IMR-90 (cell line): ENCODE measurements at regions not wholly inside any gene's neighbourhood (a gene's known extent, or its start where the extent isn't known, plus 50 kb on each side); places are given as distances from the start of the nearest gene placed in this dataset.

Experiments used
- ATAC-seq: fragments of 200-7000 bp; cut with Tn5 transposase; 2 replicates; pipeline ENCODE4 v1.9.1; 2020; ENCODE audit warnings: low read depth, mild to moderate bottlenecking, moderate library complexity
- BruUV-seq: library from RNA; stranded (reverse); fragments of 400-500 nt; replicated peaks from 2 replicates; lab custom pipeline; 2021; lab: Mats Ljungman, UMichigan
- CTCF ChIA-PET: fragments of 300-600 bp; formaldehyde crosslinking; extraction: SDS; loops from one replicate; lab custom pipeline; 2021; ENCODE audit warnings: antibody characterized with exemption; lab: Yijun Ruan, JAX
- POLR2A ChIA-PET: fragments of 300-600 bp; sonication (Branson Sonifier 250); formaldehyde crosslinking; loops from one replicate; lab custom pipeline; 2022; ENCODE audit warnings: antibody characterized with exemption; ENCODE audit not compliant: unreplicated experiment; lab: Charles Lee
- DNase-seq: peaks from one replicate; pipeline ENCODE4 v3.0.0; 2013
- H2AFZ ChIP-seq: replicated peaks from 2 replicates; pipeline ENCODE3; 2013; ENCODE audit warnings: low read length, mild to moderate bottlenecking; ENCODE audit not compliant: poor library complexity
- H2AK5ac ChIP-seq: 2 replicates; pipeline ENCODE4 v1.6.1; 2013; ENCODE audit warnings: low read depth, low read length, inconsistent platforms
- H2AK9ac ChIP-seq: replicated peaks from 2 replicates; pipeline ENCODE3; 2013; ENCODE audit warnings: mild to moderate bottlenecking, low read depth, low read length, moderate library complexity; ENCODE audit not compliant: poor library complexity
- H2BK120ac ChIP-seq: 2 replicates; pipeline ENCODE4 v1.6.1; 2013; ENCODE audit warnings: low read depth, low read length, inconsistent platforms
- H2BK15ac ChIP-seq: 3 replicates; pipeline ENCODE4 v1.6.1; 2013; ENCODE audit warnings: low read depth, low read length, inconsistent platforms
- H2BK20ac ChIP-seq: 2 replicates; pipeline ENCODE4 v1.6.1; 2013; ENCODE audit warnings: low read depth, mild to moderate bottlenecking, inconsistent platforms, low read length, moderate library complexity
- H2BK5ac ChIP-seq: 2 replicates; pipeline ENCODE4 v1.6.1; 2013; ENCODE audit warnings: mild to moderate bottlenecking, low read depth, low read length, inconsistent platforms; ENCODE audit not compliant: poor library complexity, severe bottlenecking
- H3K14ac ChIP-seq: replicated peaks from 2 replicates; pipeline ENCODE4 v1.6.1; 2013; ENCODE audit warnings: low read depth, low read length, inconsistent platforms
- H3K18ac ChIP-seq: 2 replicates; pipeline ENCODE4 v1.6.1; 2013; ENCODE audit warnings: low read depth, low read length, control low read depth
- H3K23ac ChIP-seq: 2 replicates; pipeline ENCODE4 v1.6.1; 2013; ENCODE audit warnings: low read depth, low read length, inconsistent platforms
- H3K27ac ChIP-seq: 2 replicates; pipeline ENCODE4 v1.5.1; 2013; ENCODE audit warnings: mild to moderate bottlenecking, control low read depth, low read length; ENCODE audit not compliant: insufficient read depth
- H3K27me3 ChIP-seq: 2 replicates; pipeline ENCODE4 v1.6.1; 2013; ENCODE audit warnings: low read length; ENCODE audit not compliant: control insufficient read depth, insufficient read depth
- H3K36me3 ChIP-seq: 2 replicates; pipeline ENCODE4 v1.6.1; 2013; ENCODE audit warnings: low read length, mixed read lengths; ENCODE audit not compliant: control insufficient read depth, insufficient read depth
- H3K4ac ChIP-seq: 2 replicates; pipeline ENCODE4 v1.6.1; 2013; ENCODE audit warnings: low read depth, low read length, inconsistent platforms
- H3K4me1 ChIP-seq: 2 replicates; pipeline ENCODE4 v1.6.1; 2013; ENCODE audit warnings: low read length, mixed read lengths; ENCODE audit not compliant: control insufficient read depth, insufficient read depth
- H3K4me2 ChIP-seq: 2 replicates; pipeline ENCODE4 v1.6.1; 2013; ENCODE audit warnings: low read depth, mild to moderate bottlenecking, control low read depth, low read length, moderate library complexity
- H3K4me3 ChIP-seq: 2 replicates; pipeline ENCODE4 v1.5.1; 2013; ENCODE audit warnings: low read depth, mild to moderate bottlenecking, control low read depth, low read length, moderate library complexity; ENCODE audit not compliant: insufficient read depth
- H3K56ac ChIP-seq: 2 replicates; pipeline ENCODE4 v1.6.1; 2013; ENCODE audit warnings: low read length, inconsistent platforms; ENCODE audit not compliant: insufficient read depth; ENCODE audit errors: extremely low read depth
- H3K79me1 ChIP-seq, 2 experiments: 2 replicates each; pipeline ENCODE4 v1.6.1; 2013; ENCODE audit warnings: low read length in 2 of 2, inconsistent platforms in 1 of 2, low read depth in 1 of 2
- H3K9ac ChIP-seq: 2 replicates; pipeline ENCODE4 v1.6.1; 2013; ENCODE audit warnings: low read depth, low read length, control low read depth
- H3K9me1 ChIP-seq: 2 replicates; pipeline ENCODE4 v1.6.1; 2013; ENCODE audit warnings: low read length, inconsistent platforms; ENCODE audit not compliant: insufficient read depth
- H3K9me3 ChIP-seq: 2 replicates; pipeline ENCODE4 v1.6.1; 2013; ENCODE audit warnings: low read length; ENCODE audit not compliant: control insufficient read depth, insufficient read depth
- H4K20me1 ChIP-seq: 2 replicates; pipeline ENCODE4 v1.6.1; 2013; ENCODE audit warnings: low read length, inconsistent platforms; ENCODE audit not compliant: insufficient read depth
- H4K5ac ChIP-seq: 2 replicates; pipeline ENCODE4 v1.6.1; 2013; ENCODE audit warnings: mild to moderate bottlenecking, low read depth, low read length, control low read depth
- H4K8ac ChIP-seq, 2 experiments: 2 replicates each; pipeline ENCODE4 v1.6.1; 2013; ENCODE audit warnings: low read depth in 2 of 2, low read length in 2 of 2, control low read depth in 1 of 2, inconsistent platforms in 1 of 2
- H4K91ac ChIP-seq: 2 replicates; pipeline ENCODE4 v1.6.1; 2013; ENCODE audit warnings: low read depth, low read length, inconsistent platforms; ENCODE audit not compliant: insufficient read depth
- CHD1 ChIP-seq: IDR thresholded peaks from 2 replicates; pipeline ENCODE4 v1.6.1; 2012; ENCODE audit warnings: low read depth, low read length, improper control_type of control experiment
- MAZ ChIP-seq: IDR thresholded peaks from 2 replicates; pipeline ENCODE4 v1.6.1; 2012; ENCODE audit warnings: low read depth, mild to moderate bottlenecking, low read length, improper control_type of control experiment, moderate library complexity, borderline replicate concordance
- NFE2L2 ChIP-seq: fragments of 150-350 bp; IDR thresholded peaks from 2 replicates; pipeline ENCODE4 v1.6.1; 2016; ENCODE audit warnings: low read depth, mild to moderate bottlenecking, low read length
- RAD21 ChIP-seq: IDR thresholded peaks from 2 replicates; pipeline ENCODE4 v1.6.1; 2012; ENCODE audit warnings: low read length, improper control_type of control experiment
- RCOR1 ChIP-seq: IDR thresholded peaks from 2 replicates; pipeline ENCODE4 v1.6.1; 2012; ENCODE audit warnings: mild to moderate bottlenecking, low read length, improper control_type of control experiment; ENCODE audit not compliant: insufficient replicate concordance
- RFX5 ChIP-seq: IDR thresholded peaks from 2 replicates; pipeline ENCODE4 v1.8.0; 2012; ENCODE audit warnings: low read depth, mild to moderate bottlenecking, low read length, moderate library complexity
- SMC3 ChIP-seq: fragments of 150-350 bp; IDR thresholded peaks from 2 replicates; pipeline ENCODE4 v1.6.1; 2016; ENCODE audit warnings: low read depth, mild to moderate bottlenecking, antibody characterized with exemption, low read length, moderate library complexity
- USF2 ChIP-seq: fragments of 150-350 bp; IDR thresholded peaks from 2 replicates; pipeline ENCODE4 v1.6.1; 2017; ENCODE audit warnings: mild to moderate bottlenecking, antibody characterized with exemption, low read length, low read depth
- WGBS, 2 experiments: methylation state at CpG; one replicate each; pipeline versions ENCODE4 v1.1.5 to v1.1.7; 2013; ENCODE audit warnings: missing lambda C conversion rate in 2 of 2; ENCODE audit not compliant: insufficient read length in 1 of 2; ENCODE audit errors: extremely low coverage in 2 of 2; 5-methylcytosine and 5-hydroxymethylcytosine counted together
- dilution Hi-C: fragments of 300-500 bp; cut with HindIII; formaldehyde crosslinking; loops from one replicate; pipeline ENCODE4 v1.14.3; 2018; ENCODE audit warnings: low sequenced_read_pairs; ENCODE audit not compliant: unreplicated experiment
- in situ Hi-C: fragments of 300-500 bp; cut with MboI; formaldehyde crosslinking; loops from 3 replicates; pipeline ENCODE4 v1.14.3; 2019; ENCODE audit warnings: low sequenced_read_pairs, inconsistent platforms, mixed read lengths
- intact Hi-C: fragments of 100-400 bp; cut with micrococcal nuclease; formaldehyde crosslinking; loops from 2 replicates; pipeline ENCODE4 v1.10.0; 2022

GRCh38 chr6:98678481-98678880 lies 155.9 kb upstream of the POU3F2 start:
- Histone ChIP-seq H3K4me3 (no peak overlapping the region), H2BK5ac (no peak overlapping the region), H3K18ac (no peak overlapping the region), H2AFZ (no peak overlapping the region), H4K20me1 (no peaks in the 10 kb centered on the region), H3K9ac (no peak overlapping the region), H3K36me3 (no peaks in the 10 kb centered on the region), H3K4ac (no peak overlapping the region), H3K9me3 (no peaks in the 10 kb centered on the region), H3K4me1 (no peaks in the 10 kb centered on the region), H3K79me1 (no peaks in the 10 kb centered on the region), H3K27me3 (no peaks in the 10 kb centered on the region), H4K5ac (no peak overlapping the region), H3K23ac (no peak overlapping the region), H3K56ac (no peak overlapping the region), H2AK9ac (no peak overlapping the region), H3K9me1 (no peaks in the 10 kb centered on the region), H3K27ac (no peak overlapping the region), H2BK20ac (no peak overlapping the region), H2BK15ac (no peak overlapping the region), H3K4me2 (no peak overlapping the region), H4K8ac (no peak overlapping the region), H2AK5ac (no peak overlapping the region), H2BK120ac (no peak overlapping the region), H4K91ac (no peak overlapping the region), H3K14ac (no peak overlapping the region)
- ChIA-PET CTCF (no interaction called here), POLR2A (no interaction called here)
- TF ChIP-seq MAZ (no peak), RAD21 (no peak), USF2 (no peak), SMC3 (no peak), RCOR1 (no peak), NFE2L2 (no peak), RFX5 (no peak), CHD1 (no peak)
- no peak for DNase-seq
- ATAC-seq, result no peak
- dilution Hi-C loops, result no loop called here
- intact Hi-C loops, result no loop called here
- no TSS peak for BruUV-seq
- WGBS, 2 experiments, result no CpG with 5 or more reads among the region's 2 CpGs
- in situ Hi-C loops, result no loop called here
